ENCODE measurements at regions not wholly inside any gene's neighbourhood (a gene's known extent, or its start where the extent isn't known, plus 50 kb on each side); places are given as distances from the start of the nearest gene placed in this dataset.

DNA sequence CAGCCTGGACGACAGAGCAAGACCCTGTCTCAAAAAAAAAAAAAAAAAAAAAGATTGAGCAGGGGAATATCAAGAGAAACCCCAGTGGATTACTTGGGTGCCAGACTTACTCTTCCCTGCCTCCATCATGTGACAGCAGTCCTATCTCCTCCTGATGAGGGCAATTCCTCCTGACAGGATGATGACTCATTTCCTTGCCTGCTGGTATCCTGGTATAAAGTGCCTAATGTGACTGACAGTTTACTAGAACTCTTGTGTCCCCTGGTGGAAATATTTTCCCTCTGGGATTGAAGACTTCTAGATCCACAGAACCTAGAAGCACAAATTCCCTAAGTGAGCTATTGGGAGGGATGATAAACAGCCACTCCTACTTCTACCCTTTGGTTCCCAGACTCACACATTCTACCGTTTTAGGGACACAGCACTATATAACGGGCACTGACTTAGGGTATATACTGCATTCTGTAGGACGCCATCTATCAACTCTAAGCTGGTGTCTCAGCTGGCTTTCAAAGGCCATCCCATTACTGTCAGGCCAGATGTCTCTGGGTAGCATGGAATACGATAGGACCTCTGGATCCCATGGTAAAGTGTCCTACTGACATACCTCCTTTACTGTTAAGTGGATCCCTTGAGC, 114.6 kb upstream of the MED13 start:
- no peak for DNase-seq (ENCODE audit: low read depth, low spot score)
- no peak overlapping the region for H3K4me3 ChIP-seq (ENCODE audit: control insufficient read depth in 2 of 3, extremely low read depth in 1 of 3, insufficient read depth in 2 of 3, low read depth in 1 of 3, low read length in 3 of 3)
- peaks cover 15% of the 10 kb centered on the region for H3K4me1 ChIP-seq (ENCODE audit: control insufficient read depth, extremely low read depth, insufficient read depth, low read length)
- H4K20me1 ChIP-seq (ENCODE audit: control insufficient read depth, extremely low read depth, insufficient read depth, low read length), result no peaks in the 10 kb centered on the region
- no peaks in the 10 kb centered on the region for H3K27me3 ChIP-seq (ENCODE audit: control insufficient read depth, extremely low read depth, insufficient read depth, low read length)
- peak; percentile 69 for FAIRE-seq
- dilution Hi-C loops (cut with MboI; ENCODE audit: extremely low pct_ligation_motif_present, low sequenced_read_pairs), result no loop called here
- H3K4me2 ChIP-seq (ENCODE audit: control insufficient read depth, extremely low read depth, insufficient read depth, low read depth, low read length), result peak overlapping the region; percentile 7
- no peak overlapping the region for H3K9ac ChIP-seq (ENCODE audit: control insufficient read depth, extremely low read depth, insufficient read depth, low read length)
- H3K9me3 ChIP-seq (ENCODE audit: control insufficient read depth, low read depth, low read length), result peaks cover 4% of the 10 kb centered on the region
- no peak overlapping the region for H2AFZ ChIP-seq (ENCODE audit: control insufficient read depth, low read length)
- no peaks in the 10 kb centered on the region for H3K79me2 ChIP-seq (ENCODE audit: control insufficient read depth, insufficient read depth, low read length)
- no peaks in the 10 kb centered on the region for H3K36me3 ChIP-seq (ENCODE audit: control insufficient read depth in 2 of 2, extremely low read depth in 1 of 2, insufficient read depth in 2 of 2, low read length in 2 of 2)
- peak overlapping the region; percentile 19 for H3K27ac ChIP-seq (ENCODE audit: control insufficient read depth, insufficient read depth, low read length)
- TF ChIP-seq, protein P1, sequence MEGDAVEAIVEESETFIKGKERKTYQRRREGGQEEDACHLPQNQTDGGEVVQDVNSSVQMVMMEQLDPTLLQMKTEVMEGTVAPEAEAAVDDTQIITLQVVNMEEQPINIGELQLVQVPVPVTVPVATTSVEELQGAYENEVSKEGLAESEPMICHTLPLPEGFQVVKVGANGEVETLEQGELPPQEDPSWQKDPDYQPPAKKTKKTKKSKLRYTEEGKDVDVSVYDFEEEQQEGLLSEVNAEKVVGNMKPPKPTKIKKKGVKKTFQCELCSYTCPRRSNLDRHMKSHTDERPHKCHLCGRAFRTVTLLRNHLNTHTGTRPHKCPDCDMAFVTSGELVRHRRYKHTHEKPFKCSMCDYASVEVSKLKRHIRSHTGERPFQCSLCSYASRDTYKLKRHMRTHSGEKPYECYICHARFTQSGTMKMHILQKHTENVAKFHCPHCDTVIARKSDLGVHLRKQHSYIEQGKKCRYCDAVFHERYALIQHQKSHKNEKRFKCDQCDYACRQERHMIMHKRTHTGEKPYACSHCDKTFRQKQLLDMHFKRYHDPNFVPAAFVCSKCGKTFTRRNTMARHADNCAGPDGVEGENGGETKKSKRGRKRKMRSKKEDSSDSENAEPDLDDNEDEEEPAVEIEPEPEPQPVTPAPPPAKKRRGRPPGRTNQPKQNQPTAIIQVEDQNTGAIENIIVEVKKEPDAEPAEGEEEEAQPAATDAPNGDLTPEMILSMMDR (optimal IDR thresholded peaks at IDR 0.05 in 1 of 3, IDR thresholded peaks at IDR 0.05 in 1 of 3, conservative IDR thresholded peaks at IDR 0.05 in 1 of 3; ENCODE audit: extremely low read depth in 1 of 3, insufficient read depth in 2 of 3, low read length in 3 of 3), result peak; percentile 32 to 48 (median 48)
- TF ChIP-seq EZH2 (IDR thresholded peaks at IDR 0.05; ENCODE audit: low read length), result no peak
- H3K9me1 ChIP-seq (ENCODE audit: control insufficient read depth, extremely low read depth, insufficient read depth, low read length), result no peaks in the 10 kb centered on the region

DNA sequence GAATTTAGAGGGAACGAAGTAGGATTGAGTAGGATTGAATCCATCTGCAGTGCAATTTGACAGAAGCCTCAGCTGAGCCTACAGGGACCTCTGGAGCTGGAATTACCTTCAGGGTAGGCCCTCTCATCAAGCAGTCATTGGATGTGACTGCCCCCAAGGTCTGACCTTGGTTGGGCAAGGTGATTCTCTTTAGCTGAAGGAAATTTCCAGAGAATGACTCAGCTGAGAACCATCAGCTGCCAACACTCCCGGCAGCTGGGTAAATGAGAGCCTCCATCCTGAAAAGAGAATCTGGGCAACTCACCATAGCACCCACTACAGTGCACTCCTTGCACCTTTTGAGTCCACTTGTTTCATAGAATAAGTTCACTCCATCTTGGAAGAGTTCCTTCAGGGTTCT, 113.5 kb upstream of the MED13 start:
- no peak for FAIRE-seq
- no peak overlapping the region for H3K27ac ChIP-seq (ENCODE audit: control insufficient read depth, insufficient read depth, low read length)
- dilution Hi-C loops (cut with MboI; ENCODE audit: extremely low pct_ligation_motif_present, low sequenced_read_pairs), result no loop called here

More for the DNA sequence above, 113.5 kb upstream of the MED13 start:
- no peak for DNase-seq (ENCODE audit: low read depth, low spot score)
- Histone ChIP-seq H3K4me2 (ENCODE audit: control insufficient read depth, extremely low read depth, insufficient read depth, low read depth, low read length) (no peak overlapping the region), H2AFZ (ENCODE audit: control insufficient read depth, low read length) (no peak overlapping the region), H3K4me3 (ENCODE audit: control insufficient read depth in 2 of 3, extremely low read depth in 1 of 3, insufficient read depth in 2 of 3, low read depth in 1 of 3, low read length in 3 of 3) (no peak overlapping the region), H3K4me1 (ENCODE audit: control insufficient read depth, extremely low read depth, insufficient read depth, low read length) (peaks cover 15% of the 10 kb centered on the region), H3K9ac (ENCODE audit: control insufficient read depth, extremely low read depth, insufficient read depth, low read length) (no peak overlapping the region), H3K9me3 (ENCODE audit: control insufficient read depth, low read depth, low read length) (peaks cover 4% of the 10 kb centered on the region), H3K27me3 (ENCODE audit: control insufficient read depth, extremely low read depth, insufficient read depth, low read length) (no peaks in the 10 kb centered on the region), H3K9me1 (ENCODE audit: control insufficient read depth, extremely low read depth, insufficient read depth, low read length) (no peaks in the 10 kb centered on the region), H4K20me1 (ENCODE audit: control insufficient read depth, extremely low read depth, insufficient read depth, low read length) (no peaks in the 10 kb centered on the region), H3K79me2 (ENCODE audit: control insufficient read depth, insufficient read depth, low read length) (no peaks in the 10 kb centered on the region), H3K36me3 (ENCODE audit: control insufficient read depth in 2 of 2, extremely low read depth in 1 of 2, insufficient read depth in 2 of 2, low read length in 2 of 2) (no peaks in the 10 kb centered on the region)
- no peak for TF ChIP-seq EZH2 (IDR thresholded peaks at IDR 0.05; ENCODE audit: low read length)
- TF ChIP-seq, protein P1 (optimal IDR thresholded peaks at IDR 0.05 in 1 of 3, IDR thresholded peaks at IDR 0.05 in 1 of 3, conservative IDR thresholded peaks at IDR 0.05 in 1 of 3; ENCODE audit: extremely low read depth in 1 of 3, insufficient read depth in 2 of 3, low read length in 3 of 3), result no peak

Measured in keratinocyte (primary cell).